ENCODE measurements at regions not wholly inside any gene's neighbourhood (a gene's known extent, or its start where the extent isn't known, plus 50 kb on each side); places are given as distances from the start of the nearest gene placed in this dataset.

DNA sequence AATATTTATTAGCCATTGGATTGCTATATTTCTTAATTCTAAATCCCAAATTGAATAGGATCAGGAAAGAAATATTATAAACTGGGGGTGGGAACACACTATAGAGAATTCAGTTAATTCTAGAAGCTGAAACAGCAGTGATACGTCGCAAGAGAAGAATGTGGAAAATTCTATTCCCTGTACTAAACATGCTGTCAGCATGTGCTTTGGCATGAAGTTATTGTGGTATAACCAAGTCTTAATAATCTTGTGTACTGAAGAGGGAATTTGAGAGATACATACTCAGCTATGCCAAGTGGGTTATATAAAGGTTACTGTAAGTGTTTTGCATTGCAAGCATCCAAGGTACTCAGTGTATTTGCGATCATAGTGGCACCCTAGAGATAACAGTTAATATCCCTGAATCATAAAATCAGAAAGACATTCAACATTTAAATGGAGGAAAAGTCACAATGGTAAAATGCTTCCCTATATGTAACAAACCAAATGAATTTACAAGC is 1492.9 kb upstream of the C9orf72 start:
- H2AFZ ChIP-seq (ENCODE audit: low read length), result no peak overlapping the region
- H3K9me2 ChIP-seq (ENCODE audit: low read depth, low read length), result no peaks in the 10 kb centered on the region
- no peak overlapping the region for H3K27ac ChIP-seq (ENCODE audit: low read depth, low read length, poor library complexity, severe bottlenecking)
- no peak overlapping the region for H3K4me3 ChIP-seq (ENCODE audit: low read depth, low read length, poor library complexity, severe bottlenecking)
- no peaks in the 10 kb centered on the region for H3K9me3 ChIP-seq (ENCODE audit: low read length)
- H3K27me3 ChIP-seq (ENCODE audit: insufficient read depth, low read length), result no peaks in the 10 kb centered on the region
- H3K9ac ChIP-seq (ENCODE audit: low read length), result no peak overlapping the region
- H3K79me2 ChIP-seq (ENCODE audit: insufficient read depth, low read length), result no peaks in the 10 kb centered on the region
- H3K4me2 ChIP-seq (ENCODE audit: low read length), result no peak overlapping the region
- H4K20me1 ChIP-seq (ENCODE audit: insufficient read depth, low read length), result no peaks in the 10 kb centered on the region
- no peaks in the 10 kb centered on the region for H3K4me1 ChIP-seq (ENCODE audit: insufficient read depth, low read length, severe bottlenecking)
- no peak for TF ChIP-seq EZH2 (IDR thresholded peaks at IDR 0.05; ENCODE audit: borderline replicate concordance, low read length)
- TF ChIP-seq, protein P1, sequence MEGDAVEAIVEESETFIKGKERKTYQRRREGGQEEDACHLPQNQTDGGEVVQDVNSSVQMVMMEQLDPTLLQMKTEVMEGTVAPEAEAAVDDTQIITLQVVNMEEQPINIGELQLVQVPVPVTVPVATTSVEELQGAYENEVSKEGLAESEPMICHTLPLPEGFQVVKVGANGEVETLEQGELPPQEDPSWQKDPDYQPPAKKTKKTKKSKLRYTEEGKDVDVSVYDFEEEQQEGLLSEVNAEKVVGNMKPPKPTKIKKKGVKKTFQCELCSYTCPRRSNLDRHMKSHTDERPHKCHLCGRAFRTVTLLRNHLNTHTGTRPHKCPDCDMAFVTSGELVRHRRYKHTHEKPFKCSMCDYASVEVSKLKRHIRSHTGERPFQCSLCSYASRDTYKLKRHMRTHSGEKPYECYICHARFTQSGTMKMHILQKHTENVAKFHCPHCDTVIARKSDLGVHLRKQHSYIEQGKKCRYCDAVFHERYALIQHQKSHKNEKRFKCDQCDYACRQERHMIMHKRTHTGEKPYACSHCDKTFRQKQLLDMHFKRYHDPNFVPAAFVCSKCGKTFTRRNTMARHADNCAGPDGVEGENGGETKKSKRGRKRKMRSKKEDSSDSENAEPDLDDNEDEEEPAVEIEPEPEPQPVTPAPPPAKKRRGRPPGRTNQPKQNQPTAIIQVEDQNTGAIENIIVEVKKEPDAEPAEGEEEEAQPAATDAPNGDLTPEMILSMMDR (IDR thresholded peaks at IDR 0.05; ENCODE audit: low read length), result no peak
- no peaks in the 10 kb centered on the region for H3K36me3 ChIP-seq (ENCODE audit: insufficient read depth, low read length)
- no peaks in the 10 kb centered on the region for H3F3A ChIP-seq (ENCODE audit: insufficient read depth, low read length)

DNA sequence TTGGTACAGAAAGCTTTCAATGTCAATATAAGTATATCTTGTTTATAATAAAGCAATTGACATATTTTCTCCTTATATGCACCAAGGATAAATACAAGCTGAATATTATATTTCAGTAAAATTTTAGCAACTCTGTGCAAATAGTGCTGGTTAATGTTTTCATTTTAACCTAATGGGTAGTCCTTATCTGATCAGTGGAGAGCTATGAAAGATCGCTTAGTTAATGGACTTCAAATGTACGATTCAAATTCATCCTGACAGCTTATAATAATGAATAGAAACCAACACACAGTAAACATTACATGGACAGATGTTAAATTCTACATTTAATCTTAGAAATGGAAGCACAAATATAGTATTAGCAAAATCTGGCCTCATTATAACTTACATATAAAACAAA is 1495.2 kb upstream of the C9orf72 start:
- Histone ChIP-seq H3K4me3 (ENCODE audit: low read depth, low read length, poor library complexity, severe bottlenecking) (no peak overlapping the region), H3K9ac (ENCODE audit: low read length) (no peak overlapping the region), H3K9me2 (ENCODE audit: low read depth, low read length) (no peaks in the 10 kb centered on the region), H3K27ac (ENCODE audit: low read depth, low read length, poor library complexity, severe bottlenecking) (no peak overlapping the region), H3K36me3 (ENCODE audit: insufficient read depth, low read length) (no peaks in the 10 kb centered on the region), H3K4me1 (ENCODE audit: insufficient read depth, low read length, severe bottlenecking) (no peaks in the 10 kb centered on the region), H4K20me1 (ENCODE audit: insufficient read depth, low read length) (no peaks in the 10 kb centered on the region), H3K27me3 (ENCODE audit: insufficient read depth, low read length) (no peaks in the 10 kb centered on the region), H3K4me2 (ENCODE audit: low read length) (no peak overlapping the region), H3K79me2 (ENCODE audit: insufficient read depth, low read length) (no peaks in the 10 kb centered on the region), H2AFZ (ENCODE audit: low read length) (no peak overlapping the region), H3K9me3 (ENCODE audit: low read length) (no peaks in the 10 kb centered on the region), H3F3A (ENCODE audit: insufficient read depth, low read length) (no peaks in the 10 kb centered on the region)
- TF ChIP-seq EZH2 (IDR thresholded peaks at IDR 0.05; ENCODE audit: borderline replicate concordance, low read length), result no peak
- TF ChIP-seq, protein P1 (IDR thresholded peaks at IDR 0.05; ENCODE audit: low read length), result no peak

DNA sequence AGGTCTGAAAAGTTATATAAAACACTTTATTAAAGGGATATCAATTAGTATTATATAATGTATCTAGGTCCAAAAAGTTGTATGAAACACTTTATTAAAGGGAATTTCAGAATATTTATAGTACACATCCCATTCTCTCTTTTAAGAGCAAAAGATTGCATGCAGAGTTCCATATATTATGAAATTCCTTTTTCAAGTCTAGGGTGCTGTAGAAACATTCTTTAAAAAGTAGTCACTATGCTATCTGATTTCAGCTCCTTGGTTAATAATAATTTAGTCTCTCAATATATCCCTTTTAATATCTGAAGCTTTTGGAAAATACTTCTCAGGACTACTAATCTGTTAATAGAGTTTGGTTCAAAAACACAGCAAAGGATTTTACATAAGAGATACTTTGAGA is 1496.1 kb upstream of the C9orf72 start:
- H3K4me1 ChIP-seq (ENCODE audit: insufficient read depth, low read length, severe bottlenecking), result no peaks in the 10 kb centered on the region
- TF ChIP-seq, protein P1 (IDR thresholded peaks at IDR 0.05; ENCODE audit: low read length), result no peak
- TF ChIP-seq EZH2 (IDR thresholded peaks at IDR 0.05; ENCODE audit: borderline replicate concordance, low read length), result no peak
- H3K27me3 ChIP-seq (ENCODE audit: insufficient read depth, low read length), result no peaks in the 10 kb centered on the region
- no peak overlapping the region for H2AFZ ChIP-seq (ENCODE audit: low read length)
- H3K9me3 ChIP-seq (ENCODE audit: low read length), result no peaks in the 10 kb centered on the region
- H3K4me2 ChIP-seq (ENCODE audit: low read length), result no peak overlapping the region
- H3K4me3 ChIP-seq (ENCODE audit: low read depth, low read length, poor library complexity, severe bottlenecking), result no peak overlapping the region
- H3F3A ChIP-seq (ENCODE audit: insufficient read depth, low read length), result no peaks in the 10 kb centered on the region
- no peaks in the 10 kb centered on the region for H3K36me3 ChIP-seq (ENCODE audit: insufficient read depth, low read length)
- H4K20me1 ChIP-seq (ENCODE audit: insufficient read depth, low read length), result no peaks in the 10 kb centered on the region
- H3K9ac ChIP-seq (ENCODE audit: low read length), result no peak overlapping the region
- no peak overlapping the region for H3K27ac ChIP-seq (ENCODE audit: low read depth, low read length, poor library complexity, severe bottlenecking)
- H3K9me2 ChIP-seq (ENCODE audit: low read depth, low read length), result no peaks in the 10 kb centered on the region
- H3K79me2 ChIP-seq (ENCODE audit: insufficient read depth, low read length), result no peaks in the 10 kb centered on the region
